HG02623 (cell line): ENCODE measurements at regions not wholly inside any gene's neighbourhood (a gene's known extent, or its start where the extent isn't known, plus 50 kb on each side); places are given as distances from the start of the nearest gene placed in this dataset.

ENCODE experiments used
- ATAC-seq: cut with Tn5 transposase; IDR thresholded peaks from one replicate; pipeline ENCODE4 v1.9.1; 2021; ENCODE audit warnings: moderate library complexity; ENCODE audit not compliant: unreplicated experiment

DNA sequence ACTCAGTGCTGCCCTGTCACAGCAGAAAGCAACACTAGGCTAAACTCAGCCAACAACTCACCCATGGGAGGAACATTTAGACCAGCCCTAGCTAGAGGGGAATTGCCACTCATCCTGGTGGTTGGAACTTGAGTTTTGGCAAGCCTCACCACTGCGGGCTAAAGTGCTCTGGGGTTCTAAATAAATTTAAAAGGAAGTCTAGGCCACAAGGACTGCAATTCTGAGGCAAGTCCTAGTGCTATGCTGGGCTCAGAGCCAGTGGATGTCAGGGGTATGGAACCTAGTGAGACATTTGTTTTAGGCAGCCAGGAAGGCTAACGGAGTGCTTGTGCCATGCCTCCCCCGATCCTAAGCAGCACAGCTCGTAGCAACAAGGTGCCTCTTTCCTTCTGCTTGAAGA lies 78.0 kb downstream of the RGS13 start:
- ATAC-seq: no peak

DNA sequence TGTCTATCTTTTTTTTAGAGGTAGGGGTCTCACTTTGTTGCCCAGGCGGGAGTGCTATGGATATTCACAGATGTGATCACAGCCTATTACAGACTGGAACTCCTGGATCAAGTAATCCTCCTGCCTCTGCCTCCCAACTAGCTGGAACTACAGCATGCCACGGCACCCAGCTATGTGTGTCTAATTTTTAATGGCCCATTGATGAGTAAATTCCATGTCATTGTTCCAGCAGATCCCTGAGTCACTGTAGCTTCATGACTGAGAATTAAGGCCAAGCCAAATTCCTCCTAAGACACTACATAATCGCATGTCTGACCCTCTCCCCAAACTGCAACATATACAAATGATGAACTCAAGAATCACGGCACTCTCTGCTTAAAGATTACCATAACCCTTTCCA lies 84.2 kb upstream of the RGS2 start:
- no peak for ATAC-seq

DNA sequence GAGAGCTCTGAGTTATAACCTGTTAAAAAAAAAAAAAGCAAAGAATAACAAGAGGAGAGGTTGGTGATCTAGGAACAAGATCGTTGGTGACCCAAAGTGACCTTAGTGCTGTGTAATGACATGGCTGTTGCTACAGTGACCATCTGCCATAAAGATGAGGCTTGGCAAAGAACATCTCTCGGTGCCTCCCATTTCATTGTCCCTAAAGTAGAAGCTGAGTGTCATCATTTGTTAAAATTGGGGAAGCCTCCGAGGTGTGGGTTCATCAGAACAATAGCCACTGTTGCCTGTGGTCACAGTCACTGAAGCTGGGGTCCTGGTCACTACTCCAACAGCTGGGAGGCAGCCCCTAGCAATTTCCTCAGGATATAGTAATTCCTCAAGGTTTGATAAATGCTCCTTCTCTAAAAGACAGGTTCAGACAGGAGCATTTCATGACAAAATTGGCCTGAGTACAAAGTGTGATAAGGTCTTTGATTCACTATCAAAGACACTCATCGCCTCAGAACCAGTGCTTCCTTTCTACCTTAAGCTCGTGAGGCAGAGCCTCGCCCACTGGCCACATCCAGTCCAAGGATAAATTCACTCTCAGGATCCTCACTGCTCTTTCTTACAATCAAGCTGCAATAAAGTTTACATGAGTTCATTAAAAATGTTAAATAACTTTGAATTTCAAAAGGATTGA lies 81.9 kb upstream of the RGS2 start:
- no peak for ATAC-seq

DNA sequence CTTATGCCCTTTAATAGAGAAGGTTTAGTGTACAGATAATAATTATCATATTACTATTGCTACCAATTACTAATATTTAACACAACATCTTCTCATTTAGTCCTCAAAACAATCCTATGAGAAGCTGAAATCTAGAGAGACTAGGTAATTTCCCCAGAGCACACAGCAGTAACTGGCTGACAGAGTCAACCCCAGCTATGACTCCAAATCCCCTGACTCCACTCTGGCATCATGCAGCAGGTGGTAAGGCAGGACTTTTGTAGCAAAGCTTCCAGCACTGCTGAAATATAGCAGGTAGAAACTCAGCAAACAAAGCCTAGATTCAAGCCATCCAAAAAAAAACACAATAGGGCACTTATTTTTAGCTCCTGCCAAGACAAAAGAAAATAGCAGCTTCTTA lies 79.3 kb upstream of the RGS2 start:
- no peak for ATAC-seq

DNA sequence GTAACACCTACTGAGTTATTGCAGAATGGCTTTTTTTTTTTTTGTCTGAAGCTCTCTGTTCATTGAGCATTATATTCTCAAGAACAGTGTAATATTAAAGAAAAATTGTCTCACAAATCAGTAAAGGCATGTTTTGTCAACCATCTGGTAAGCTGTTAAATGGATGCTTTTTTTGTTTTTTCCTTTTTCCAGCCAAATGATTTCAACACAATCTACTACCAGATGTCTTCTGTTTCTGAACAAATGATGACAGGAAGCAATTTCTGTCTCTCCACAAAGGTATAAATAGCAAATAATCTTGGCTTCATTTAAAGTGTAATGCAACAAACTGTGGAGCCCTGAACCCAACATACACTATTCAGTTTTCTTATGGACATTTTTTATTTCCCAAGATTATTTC lies 78.6 kb upstream of the RGS2 start:
- ATAC-seq: no peak

DNA sequence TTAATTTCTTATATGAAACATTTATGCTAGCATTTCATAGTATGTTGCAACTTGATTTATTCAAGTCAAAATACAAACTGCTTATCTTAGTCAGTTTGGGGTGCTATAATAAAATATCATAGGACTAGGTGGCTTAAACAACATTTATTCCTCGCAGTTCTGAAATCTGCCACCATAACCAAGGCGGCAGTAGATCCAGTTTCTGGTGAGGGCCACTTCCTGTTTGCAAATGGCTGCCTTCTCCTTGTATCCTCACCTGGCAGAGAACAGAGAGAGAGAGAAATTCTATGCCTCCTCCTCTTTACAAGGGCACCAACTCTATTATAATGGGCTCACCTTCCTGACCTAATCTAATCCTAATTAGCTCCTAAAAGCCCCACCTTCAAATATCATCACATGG lies 76.1 kb upstream of the RGS2 start:
- ATAC-seq: peak; percentile 41

DNA sequence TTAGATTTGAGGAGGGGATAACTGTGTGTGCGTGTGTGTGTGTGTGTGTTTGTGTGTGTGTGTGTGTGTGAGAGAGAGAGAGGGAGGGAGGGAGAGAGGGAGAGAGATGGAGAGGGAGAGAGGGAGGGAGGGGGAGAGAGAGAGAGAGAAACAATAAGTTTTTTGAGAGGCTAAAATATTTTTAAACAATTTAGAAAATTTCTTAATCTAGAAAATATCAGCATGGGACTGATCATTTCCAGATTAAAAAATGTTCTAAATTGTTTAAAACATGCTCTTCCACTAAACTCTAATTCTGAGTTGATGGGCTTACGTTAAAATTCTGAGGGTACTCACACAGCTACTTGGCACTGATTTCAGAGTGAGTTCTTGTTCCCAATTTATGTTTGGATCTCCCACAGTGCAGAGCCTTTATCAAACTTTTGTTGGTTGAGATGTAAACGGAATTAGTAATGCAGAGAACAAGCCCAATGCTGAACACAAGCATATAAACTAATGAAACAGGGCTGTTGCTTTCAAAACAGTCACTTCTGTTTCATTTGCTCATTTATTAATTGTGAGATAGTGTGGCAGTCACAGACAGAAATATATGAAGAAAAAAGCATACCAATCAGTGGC lies 73.4 kb upstream of the RGS2 start:
- no peak for ATAC-seq

DNA sequence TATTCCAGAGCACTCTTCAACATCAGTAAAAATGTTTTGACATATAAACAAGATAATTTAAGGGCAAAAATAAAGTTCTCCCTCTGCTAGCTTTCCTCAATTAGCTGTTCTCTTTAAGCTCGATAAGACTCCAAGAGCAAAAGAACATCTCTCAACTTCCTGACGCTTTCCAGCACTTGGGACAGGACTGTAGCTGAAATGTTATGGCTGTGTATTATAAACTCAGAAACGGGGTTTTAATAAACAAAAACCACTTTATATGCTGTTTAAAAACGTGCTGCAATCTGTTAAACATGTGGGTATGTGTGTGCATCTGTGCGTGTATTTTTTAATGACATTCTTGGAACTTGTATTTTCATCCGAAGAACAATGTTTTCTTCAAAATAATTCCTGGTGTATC lies 71.5 kb upstream of the RGS2 start:
- ATAC-seq: no peak

DNA sequence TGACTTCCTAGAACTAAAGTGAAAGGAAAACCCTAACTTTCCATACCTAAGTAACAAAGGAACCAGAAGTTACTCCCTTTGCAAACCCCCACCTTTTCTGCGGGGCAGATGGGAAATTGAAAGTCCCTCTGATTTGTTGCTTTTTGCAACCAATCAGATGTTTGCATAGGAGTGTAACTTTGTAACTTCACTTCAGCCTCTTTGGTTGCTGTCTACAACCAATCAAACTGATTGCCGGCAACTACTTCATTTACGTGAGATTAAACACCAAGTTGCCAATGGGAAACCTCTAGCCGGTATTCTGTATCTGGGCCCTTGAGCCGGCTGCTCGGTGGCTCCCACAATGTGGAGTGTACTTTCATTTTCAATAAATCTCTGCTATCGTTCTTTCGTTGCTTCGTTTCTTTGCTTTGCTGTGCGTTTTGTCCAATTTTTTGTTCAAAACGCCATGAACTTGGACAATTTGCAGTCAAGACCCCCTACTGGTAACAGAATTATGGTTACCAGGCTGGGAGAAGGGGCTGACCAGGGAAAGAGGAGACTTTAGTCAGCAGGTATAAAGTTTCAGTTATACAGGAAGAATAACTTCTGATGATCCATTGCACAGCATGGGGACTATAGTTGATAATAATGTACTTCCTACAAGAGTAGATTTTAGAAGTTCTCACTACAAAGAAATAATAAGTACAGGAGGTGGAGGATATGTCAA lies 69.2 kb upstream of the RGS2 start:
- ATAC-seq: no peak

DNA sequence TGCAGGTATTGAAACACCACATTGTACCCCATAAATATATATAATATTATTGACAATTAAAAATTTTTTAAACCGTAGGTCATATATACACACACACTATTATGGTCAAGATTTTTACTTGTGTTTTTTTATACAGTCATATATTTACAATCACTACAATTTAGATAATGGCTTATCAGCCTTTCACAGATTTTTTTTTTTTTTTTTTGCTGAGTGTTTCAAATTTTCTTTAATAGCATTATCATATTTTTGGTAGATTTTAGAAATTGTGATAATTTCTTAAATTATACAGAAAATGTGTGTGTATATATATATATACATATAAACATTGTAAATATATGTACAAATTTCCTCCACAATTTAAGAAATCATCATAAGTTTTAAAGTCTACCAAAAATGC lies 68.6 kb upstream of the RGS2 start:
- no peak for ATAC-seq

DNA sequence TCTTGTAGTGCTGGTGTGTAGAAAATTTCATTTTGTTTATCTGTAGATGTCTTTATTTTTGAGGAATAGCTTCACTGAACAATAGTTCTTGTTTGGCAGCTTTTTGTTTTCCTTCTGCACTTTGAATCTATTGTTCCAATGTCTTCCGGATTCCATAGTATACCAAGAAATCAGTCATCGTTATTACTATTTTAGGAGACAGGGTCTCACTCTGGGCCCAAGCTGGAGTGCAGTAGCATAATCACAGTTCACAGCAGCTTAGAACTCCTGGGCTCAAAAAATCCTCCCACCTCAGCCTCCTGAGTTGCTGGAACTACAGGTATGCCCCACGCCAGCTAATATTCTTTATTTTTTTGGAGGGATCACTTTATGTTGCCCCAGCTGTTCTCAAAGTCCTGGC lies 67.7 kb upstream of the RGS2 start:
- ATAC-seq: no peak

DNA sequence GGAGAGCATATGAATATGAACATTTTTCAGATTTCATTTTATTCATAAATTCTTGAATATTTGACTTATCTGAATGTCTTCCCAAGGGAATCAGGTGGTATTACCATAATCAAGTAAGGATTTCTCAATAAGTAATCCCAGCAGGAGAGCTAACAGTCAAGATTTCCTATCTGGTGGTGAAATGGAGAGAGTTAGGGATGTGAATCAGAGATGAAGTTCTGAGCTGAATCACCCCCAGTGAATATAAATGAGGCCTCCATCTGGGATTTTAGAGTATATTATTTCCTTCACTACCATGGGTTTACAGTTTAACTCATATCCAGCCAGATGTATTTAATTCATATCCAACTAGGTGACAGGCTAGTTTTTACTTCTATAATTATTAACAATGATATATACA lies 61.5 kb upstream of the RGS2 start:
- no peak for ATAC-seq

DNA sequence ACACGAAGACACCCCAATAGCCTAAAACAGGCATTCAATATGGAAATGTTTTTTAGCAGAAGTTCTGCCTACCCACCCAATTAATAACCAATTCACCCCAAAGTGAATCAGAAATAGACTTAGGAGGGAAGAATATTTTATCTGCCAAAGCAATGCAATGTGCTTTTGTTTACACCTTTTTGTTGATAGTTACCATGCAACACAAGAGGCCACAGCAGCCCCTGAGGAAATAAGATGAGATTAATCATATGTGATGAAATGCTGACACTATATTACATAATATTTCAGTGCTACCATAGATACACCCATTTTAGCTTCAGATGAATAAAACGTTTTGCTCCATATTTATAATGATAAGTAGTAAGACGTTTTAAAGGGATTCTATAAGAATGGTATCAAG lies 60.9 kb upstream of the RGS2 start:
- ATAC-seq: no peak

DNA sequence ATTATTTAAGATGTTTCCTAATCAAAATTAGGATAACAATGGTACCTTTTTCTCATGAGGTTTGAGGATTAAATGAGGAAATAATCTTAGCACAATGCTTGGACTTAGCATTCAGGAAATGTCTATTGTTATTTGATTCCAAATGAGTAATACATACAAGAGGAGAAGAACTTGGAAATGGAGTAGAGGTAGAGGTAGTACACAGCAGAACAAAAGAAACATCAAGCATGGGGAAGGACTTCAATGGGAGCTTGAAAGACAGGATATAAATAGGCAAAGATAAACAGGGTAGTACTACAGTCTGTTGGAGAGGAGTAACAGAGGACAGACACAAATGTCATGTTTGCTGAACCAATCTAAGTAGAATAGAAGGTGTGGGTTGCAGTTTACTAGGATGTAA lies 59.5 kb upstream of the RGS2 start:
- no peak for ATAC-seq

DNA sequence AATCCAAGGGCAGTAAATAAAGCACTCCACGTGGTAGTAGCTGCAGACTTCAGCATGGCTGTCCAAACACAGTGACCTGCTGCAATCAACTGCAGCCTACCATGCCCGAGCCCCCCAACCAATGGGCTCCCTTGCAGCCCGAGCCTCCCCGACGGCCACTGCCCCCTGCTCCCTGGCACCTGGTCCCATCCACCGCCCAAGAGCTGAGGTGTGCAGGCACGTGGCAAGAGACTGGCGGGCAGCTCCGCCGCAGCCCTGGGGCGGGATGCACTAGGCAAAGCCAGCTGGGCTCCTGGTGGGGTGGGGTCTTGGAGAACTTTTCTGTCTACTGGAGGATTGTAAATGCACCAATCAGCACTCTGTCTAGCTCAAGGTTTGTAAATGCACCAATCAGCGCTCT lies 57.6 kb upstream of the RGS2 start:
- no peak for ATAC-seq

DNA sequence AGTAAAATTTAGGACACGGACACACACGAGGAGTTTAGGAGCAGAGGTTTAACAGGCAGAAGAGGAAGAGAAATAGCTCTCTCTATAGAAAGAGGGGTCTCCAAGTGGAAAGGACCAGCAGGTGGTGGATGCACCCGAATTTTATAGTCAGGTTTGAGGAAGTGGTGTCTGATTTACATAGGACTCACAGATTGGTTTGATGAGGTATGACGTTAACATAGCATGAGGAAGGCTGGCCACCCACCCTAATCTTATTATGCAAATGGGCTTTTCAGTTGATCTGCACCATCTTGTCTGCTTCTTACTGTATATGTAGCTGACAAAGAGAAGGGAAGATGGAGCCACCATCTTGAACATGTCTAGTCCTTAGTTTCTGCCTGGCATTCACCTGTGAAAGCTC lies 52.5 kb upstream of the RGS2 start:
- no peak for ATAC-seq

DNA sequence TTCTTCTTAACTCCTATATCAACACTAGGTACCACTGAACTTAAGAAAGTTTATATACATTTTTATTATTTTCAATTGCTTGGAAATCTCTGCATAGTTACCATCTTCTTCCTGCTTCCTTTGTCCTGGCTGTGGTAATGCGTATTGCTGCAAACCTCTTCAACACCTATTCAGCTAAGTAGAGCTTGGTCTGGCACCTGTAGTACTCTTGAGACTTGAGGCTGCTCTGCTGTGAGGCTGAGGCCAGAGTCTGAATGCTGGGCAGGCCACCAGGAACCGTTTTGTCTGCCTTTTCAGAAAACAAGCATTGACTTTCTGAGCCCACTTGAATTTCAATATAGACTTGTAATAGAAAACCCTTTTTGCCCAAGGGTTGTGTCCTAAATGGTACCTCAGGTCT lies 52.0 kb upstream of the RGS2 start:
- no peak for ATAC-seq

DNA sequence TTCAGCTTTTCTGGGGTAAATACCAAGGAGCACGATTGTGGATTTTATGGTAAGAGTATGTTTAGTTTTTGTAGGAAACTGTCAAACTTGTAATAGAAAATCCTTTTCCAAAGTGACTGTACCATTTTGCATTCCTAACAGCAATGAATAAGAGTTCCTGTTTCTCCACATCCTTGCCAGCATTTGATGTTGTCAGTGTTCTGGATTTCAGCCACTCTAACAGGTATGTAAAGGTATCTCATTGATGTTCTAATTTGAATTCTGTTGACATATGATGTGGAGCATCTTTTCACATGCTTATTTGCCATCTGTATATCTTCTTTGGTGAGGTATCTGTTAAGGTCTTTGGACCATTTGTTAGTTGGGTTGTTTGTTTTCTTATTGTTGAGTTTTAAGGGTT lies 50.3 kb upstream of the RGS2 start:
- ATAC-seq: no peak
